ENCODE measurements at regions not wholly inside any gene's neighbourhood (a gene's known extent, or its start where the extent isn't known, plus 50 kb on each side); places are given as distances from the start of the nearest gene placed in this dataset.

GRCh38 chr15:87145696-87146095 is 1066.0 kb downstream of the AGBL1 start:
- intact Hi-C loops (cut with micrococcal nuclease; ENCODE audit: unreplicated experiment) (no loop called here), in situ Hi-C loops (cut with HindIII; ENCODE audit: low pct_unique_long_range_greater_than_20kb, low sequenced_read_pairs) (no loop called here)
- no TSS peak for BruUV-seq (replicated peaks)
- Histone ChIP-seq H3K27me3 (ENCODE audit: control insufficient read depth, insufficient read depth, low read length) (no peaks in the 10 kb centered on the region), H3K9me3 (ENCODE audit: control insufficient read depth, insufficient read depth, low read depth, low read length) (peaks cover 3% of the 10 kb centered on the region; the same call in 1 of the 2 replicates), H3K4me3 (ENCODE audit: low read depth in 2 of 2, low read length in 2 of 2) (no peak overlapping the region), H3K27ac (ENCODE audit: low read length) (no peak overlapping the region), H3K4me1 (ENCODE audit: control insufficient read depth, insufficient read depth, low read length) (no peaks in the 10 kb centered on the region), H3K36me3 (ENCODE audit: control insufficient read depth, insufficient read depth, low read length) (no peaks in the 10 kb centered on the region)
- no peak for DNase-seq (ENCODE audit: low read depth, low spot score)
- POLR2A ChIA-PET: no interaction called here
- CTCF ChIA-PET: no interaction called here
- ATAC-seq: no peak
- TF ChIP-seq TCF7L2 (IDR thresholded peaks at IDR 0.05; ENCODE audit: low read depth, low read length) (no peak), CTCF (IDR thresholded peaks at IDR 0.05) (no peak), POLR2AphosphoS5 (IDR thresholded peaks at IDR 0.05; ENCODE audit: low read depth, low read length) (no peak), SIN3A (IDR thresholded peaks at IDR 0.05; ENCODE audit: borderline replicate concordance, insufficient read depth, low read depth, low read length) (no peak)
- TF ChIP-seq, protein P1, sequence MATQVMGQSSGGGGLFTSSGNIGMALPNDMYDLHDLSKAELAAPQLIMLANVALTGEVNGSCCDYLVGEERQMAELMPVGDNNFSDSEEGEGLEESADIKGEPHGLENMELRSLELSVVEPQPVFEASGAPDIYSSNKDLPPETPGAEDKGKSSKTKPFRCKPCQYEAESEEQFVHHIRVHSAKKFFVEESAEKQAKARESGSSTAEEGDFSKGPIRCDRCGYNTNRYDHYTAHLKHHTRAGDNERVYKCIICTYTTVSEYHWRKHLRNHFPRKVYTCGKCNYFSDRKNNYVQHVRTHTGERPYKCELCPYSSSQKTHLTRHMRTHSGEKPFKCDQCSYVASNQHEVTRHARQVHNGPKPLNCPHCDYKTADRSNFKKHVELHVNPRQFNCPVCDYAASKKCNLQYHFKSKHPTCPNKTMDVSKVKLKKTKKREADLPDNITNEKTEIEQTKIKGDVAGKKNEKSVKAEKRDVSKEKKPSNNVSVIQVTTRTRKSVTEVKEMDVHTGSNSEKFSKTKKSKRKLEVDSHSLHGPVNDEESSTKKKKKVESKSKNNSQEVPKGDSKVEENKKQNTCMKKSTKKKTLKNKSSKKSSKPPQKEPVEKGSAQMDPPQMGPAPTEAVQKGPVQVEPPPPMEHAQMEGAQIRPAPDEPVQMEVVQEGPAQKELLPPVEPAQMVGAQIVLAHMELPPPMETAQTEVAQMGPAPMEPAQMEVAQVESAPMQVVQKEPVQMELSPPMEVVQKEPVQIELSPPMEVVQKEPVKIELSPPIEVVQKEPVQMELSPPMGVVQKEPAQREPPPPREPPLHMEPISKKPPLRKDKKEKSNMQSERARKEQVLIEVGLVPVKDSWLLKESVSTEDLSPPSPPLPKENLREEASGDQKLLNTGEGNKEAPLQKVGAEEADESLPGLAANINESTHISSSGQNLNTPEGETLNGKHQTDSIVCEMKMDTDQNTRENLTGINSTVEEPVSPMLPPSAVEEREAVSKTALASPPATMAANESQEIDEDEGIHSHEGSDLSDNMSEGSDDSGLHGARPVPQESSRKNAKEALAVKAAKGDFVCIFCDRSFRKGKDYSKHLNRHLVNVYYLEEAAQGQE (IDR thresholded peaks at IDR 0.05; ENCODE audit: insufficient read depth in 1 of 2, low read depth in 2 of 2, low read length in 1 of 2): no peak

DNA sequence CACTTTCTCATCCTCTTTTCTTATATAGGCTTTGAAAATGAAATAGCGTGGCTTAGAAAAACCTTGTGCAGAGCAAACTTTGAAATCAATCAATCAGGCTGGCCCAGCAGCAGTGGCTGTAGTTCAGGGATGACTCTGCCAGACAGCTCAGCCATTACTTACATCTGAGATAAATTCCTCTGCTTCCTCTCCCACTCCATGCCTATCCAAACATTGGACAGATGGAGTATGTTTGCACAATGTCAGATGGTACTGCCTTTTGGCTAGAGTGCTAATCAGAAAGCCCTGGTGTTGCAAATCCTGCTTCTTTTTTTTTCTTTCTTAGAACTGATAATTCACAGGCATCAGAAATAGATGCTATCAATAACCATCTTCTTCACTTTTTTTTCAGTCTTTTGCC is 1065.1 kb downstream of the AGBL1 start:
- Histone ChIP-seq H3K36me3 (ENCODE audit: control insufficient read depth, insufficient read depth, low read length) (no peaks in the 10 kb centered on the region), H3K27me3 (ENCODE audit: control insufficient read depth, insufficient read depth, low read length) (no peaks in the 10 kb centered on the region), H3K4me3 (ENCODE audit: low read depth in 2 of 2, low read length in 2 of 2) (no peak overlapping the region), H3K9me3 (ENCODE audit: control insufficient read depth, insufficient read depth, low read depth, low read length) (peaks cover 3% of the 10 kb centered on the region; the same call in 1 of the 2 replicates), H3K27ac (ENCODE audit: low read length) (no peak overlapping the region), H3K4me1 (ENCODE audit: control insufficient read depth, insufficient read depth, low read length) (no peaks in the 10 kb centered on the region)
- TF ChIP-seq, protein P1 (IDR thresholded peaks at IDR 0.05; ENCODE audit: insufficient read depth in 1 of 2, low read depth in 2 of 2, low read length in 1 of 2): no peak
- TF ChIP-seq SIN3A (IDR thresholded peaks at IDR 0.05; ENCODE audit: borderline replicate concordance, insufficient read depth, low read depth, low read length) (no peak), POLR2AphosphoS5 (IDR thresholded peaks at IDR 0.05; ENCODE audit: low read depth, low read length) (no peak), CTCF (IDR thresholded peaks at IDR 0.05) (no peak), TCF7L2 (IDR thresholded peaks at IDR 0.05; ENCODE audit: low read depth, low read length) (no peak)
- intact Hi-C loops (cut with micrococcal nuclease; ENCODE audit: unreplicated experiment): no loop called here
- in situ Hi-C loops (cut with HindIII; ENCODE audit: low pct_unique_long_range_greater_than_20kb, low sequenced_read_pairs): no loop called here
- ChIA-PET CTCF (no interaction called here), POLR2A (no interaction called here)
- ATAC-seq (no peak), DNase-seq (ENCODE audit: low read depth, low spot score) (no peak)
- BruUV-seq (replicated peaks): no TSS peak
